GOT3 (cell line): ENCODE measurements at regions not wholly inside any gene's neighbourhood (a gene's known extent, or its start where the extent isn't known, plus 50 kb on each side); places are given as distances from the start of the nearest gene placed in this dataset.

Experiments used
- DNase-seq: peaks from one replicate; lab custom pipeline; 2025; ENCODE audit warnings: mixed read lengths; lab: John Stamatoyannopoulos, UW

DNA sequence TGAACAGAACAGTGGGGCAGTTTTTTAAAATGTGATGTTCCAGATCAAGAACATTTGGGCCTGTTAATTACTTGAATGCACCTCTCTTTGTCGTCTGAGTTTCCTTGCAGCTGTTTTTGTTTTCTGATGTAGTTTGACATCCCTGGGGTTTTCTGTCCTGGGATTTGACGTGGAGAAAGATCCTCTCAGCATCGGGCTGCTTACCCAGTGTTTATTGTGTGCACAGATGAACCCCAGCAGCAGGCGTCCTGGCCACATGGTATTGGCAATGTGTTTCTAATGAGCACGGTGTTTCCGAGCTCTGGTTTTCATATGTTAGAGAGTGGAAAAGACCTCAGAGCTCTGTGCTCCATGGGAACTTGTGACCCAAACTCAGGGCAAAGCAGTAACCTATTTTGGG is 191.1 kb upstream of the IRX3 start:
- no peak for DNase-seq

GRCh38 chr16:54475019-54475601 is 188.5 kb upstream of the IRX3 start:
- no peak for DNase-seq

DNA sequence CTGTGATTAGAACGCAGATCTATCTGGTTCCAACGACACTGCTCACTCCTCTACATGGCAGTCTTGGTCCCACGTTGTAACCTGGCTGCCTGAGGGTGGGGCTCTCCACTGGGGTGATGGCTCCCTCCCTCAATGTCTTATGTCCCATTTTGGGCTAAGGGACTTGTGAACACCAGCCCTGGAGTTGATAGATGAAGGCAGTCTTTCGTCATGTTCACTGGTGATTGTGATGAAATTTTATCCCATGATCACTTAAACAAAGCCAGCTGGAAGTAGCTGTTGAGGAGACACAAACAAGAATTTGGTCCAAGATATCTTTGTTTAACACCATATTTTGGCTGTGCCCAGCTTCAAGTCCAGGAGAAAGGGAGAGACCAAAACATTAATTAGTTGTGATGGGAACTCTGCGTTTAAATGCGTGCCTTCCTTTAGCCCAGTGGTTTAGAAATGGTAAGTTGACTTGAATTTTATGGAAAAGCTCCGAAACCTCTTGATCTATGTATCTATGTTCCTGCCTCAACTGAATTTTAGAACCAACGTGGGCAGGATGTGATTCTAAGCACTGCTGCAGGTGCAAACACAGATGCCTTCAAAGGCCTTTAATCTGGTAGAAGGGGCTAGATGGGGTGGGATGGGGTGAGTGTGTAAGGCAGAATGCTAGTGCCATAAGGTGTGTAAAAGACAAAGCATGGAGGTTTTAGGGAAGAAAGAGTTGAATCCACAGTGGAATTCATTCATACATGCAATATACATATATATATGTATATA is 186.8 kb upstream of the IRX3 start:
- DNase-seq: no peak

DNA sequence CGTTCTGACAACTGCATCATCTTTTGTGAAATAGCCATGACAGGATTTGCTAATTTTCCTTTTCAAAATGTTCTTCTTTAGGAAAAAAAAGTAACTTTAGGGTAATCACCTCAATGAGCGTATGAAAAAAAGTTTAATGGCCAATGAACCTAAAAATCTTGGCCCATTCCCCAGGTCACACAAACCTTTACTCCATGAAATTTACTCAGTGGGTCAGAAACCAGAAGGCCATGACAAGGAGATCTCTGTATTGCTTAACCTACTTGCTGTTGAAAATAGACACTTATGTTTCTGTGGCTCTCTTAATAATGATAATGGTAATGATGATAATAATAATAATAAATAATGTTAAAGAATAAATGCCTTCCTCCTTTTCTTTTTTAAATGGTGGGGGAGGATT is 180.8 kb upstream of the IRX3 start:
- DNase-seq: no peak

DNA sequence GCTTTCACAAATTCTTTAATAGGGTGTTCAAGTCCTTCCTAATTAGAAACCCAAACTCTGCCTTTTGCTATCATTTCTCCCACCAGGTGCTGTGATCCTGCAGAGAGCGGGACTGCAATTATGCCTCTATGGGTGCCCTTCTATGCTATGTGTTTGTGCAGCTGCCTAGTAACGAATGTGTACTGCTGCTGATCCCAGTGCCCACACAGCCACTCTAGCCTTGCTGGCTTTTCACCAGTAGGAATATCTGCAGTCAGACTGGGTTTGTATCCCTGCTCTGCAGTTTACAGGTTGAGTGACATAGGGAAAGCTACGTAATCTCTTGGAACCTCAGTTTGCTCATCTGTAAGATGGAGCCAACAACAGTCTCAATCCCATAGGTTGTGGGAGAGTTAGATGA is 179.6 kb upstream of the IRX3 start:
- DNase-seq: no peak

DNA sequence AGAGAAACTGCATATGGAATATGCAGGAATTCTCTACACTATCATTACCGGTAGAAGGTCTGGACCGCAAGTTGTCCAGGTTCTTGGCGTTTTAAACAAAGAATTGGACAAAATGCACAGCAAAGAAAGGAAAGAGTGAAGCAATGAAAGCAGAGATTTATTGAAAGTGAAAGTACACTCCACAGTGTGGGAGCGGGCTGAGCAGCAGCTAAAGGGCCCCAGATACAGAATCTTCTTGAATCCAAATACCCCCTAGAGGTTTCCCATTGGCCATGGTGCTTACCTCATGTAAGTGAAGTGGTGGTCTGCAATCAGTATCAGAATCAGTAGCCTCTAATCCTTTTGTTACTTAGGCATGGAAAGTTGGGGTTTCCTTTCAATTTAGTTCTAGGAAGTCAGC is 178.5 kb upstream of the IRX3 start:
- no peak for DNase-seq

- DNase-seq: no peak
These were observed 176.2 kb upstream of the IRX3 start for GRCh38 chr16:54462771-54463170.

DNA sequence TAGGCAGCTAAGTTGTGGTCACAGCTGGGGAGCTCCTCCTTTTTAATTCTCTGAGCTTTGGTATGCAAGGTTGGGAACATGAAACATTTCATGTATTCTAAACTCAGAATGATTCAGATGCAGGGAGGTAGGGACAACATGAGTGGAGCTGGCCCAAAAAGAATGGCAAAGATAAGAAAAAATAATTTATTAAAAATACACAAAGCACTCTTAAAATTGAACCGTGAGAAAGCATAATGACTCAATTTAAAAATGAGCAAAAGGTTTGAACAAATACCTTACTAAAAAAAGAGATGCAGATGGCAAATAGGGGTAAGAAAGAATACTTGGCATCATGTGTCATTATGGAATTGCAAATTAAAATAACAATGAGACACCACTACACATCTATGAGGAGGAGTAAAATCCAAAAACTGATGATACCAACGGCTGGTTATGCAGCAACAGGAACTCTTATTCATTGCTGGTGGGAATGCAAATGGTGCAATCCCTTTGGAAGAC is 175.6 kb upstream of the IRX3 start:
- no peak for DNase-seq

- no peak for DNase-seq
These were observed 173.8 kb upstream of the IRX3 start for GRCh38 chr16:54460263-54460860.

GRCh38 chr16:54459509-54460262 is 173.1 kb upstream of the IRX3 start:
- no peak for DNase-seq

GRCh38 chr16:54458923-54459322 is 172.3 kb upstream of the IRX3 start:
- DNase-seq: no peak

- no peak for DNase-seq
These were observed 169.7 kb upstream of the IRX3 start for GRCh38 chr16:54456291-54456690.

DNA sequence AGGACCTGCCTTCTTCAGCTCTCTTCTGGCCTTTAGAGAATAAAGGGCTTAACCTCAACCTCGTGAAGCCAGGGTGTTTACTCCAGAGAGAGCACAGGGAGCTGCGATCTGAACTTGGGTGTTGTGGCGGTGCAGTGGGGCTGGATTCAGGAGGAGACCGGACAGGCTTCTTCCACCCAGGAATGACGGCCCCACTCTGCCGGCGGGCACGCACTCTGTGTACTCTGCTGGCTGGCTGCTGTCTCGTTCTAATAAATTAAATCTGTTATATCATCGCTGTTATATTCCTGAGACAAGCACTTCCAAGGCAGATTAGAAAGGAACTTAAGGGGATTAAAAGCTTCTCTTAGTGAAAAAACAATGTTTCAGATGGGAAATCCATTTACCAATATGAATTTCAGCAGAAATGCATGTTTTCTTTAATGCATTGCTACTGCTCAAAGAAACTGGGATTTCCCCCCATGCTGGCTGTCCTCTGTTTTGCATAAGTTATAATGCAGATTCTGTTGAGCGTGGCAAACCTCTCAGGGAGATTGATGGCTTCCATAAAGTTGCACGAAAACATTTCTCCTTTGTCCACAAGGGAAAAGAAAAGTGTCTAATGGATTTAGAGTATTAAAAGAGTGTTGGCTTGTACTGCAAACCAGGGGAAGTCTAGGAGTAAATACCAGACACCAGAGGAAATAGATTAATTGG is 168.6 kb upstream of the IRX3 start:
- DNase-seq: no peak

GRCh38 chr16:54454616-54455015 is 168.0 kb upstream of the IRX3 start:
- DNase-seq: no peak

DNA sequence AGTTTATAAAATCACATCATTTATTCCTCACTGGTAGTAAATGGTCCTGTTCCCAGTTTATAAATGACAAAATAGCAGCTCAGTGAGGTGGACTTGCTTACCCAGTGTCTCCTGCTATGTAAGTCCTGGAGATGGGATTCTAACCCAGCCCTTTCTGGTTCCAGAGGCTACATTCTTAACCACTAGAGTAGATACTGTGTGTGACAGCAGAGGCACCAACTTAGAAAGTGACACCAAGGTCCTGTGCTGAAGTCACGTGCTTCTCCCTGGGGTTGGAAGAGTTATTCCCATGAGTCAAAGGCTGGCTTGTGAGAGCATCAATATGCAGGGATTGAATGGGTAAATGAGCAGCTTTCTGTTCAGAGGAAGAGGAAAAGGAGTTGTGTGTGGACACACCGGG is 167.3 kb upstream of the IRX3 start:
- no peak for DNase-seq

GRCh38 chr16:54447576-54448440 is 161.2 kb upstream of the IRX3 start:
- DNase-seq: no peak

- DNase-seq: peak; percentile 33
These were observed 160.1 kb upstream of the IRX3 start for GRCh38 chr16:54446639-54447038.

DNA sequence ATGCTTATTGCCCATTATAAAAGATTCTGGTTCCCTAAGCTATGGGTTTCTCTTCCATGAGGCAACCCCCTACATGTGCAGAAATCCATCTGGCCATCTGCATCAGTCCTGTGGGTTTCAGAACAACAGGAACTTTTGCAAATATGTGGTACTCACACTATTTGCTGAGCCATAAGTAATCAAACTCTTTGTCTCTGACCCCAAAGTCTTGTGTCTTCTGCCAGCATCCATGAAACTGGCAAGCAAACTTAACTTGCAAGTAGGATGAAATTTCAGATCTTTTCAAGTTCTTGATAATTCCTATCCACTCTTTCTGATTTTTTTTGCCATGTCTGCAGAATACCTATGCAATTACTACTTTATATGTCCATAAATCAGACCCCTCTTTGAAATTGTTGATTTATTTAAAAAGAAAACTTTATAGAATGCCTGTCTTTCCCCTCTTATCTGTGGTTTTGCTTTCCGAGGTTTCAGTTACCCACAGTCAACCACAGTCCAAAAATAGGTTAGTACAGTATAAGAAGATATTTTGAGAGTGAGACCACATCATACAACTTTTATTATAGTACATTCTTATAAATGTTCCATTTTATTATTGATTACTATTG is 158.4 kb upstream of the IRX3 start:
- DNase-seq: no peak

DNA sequence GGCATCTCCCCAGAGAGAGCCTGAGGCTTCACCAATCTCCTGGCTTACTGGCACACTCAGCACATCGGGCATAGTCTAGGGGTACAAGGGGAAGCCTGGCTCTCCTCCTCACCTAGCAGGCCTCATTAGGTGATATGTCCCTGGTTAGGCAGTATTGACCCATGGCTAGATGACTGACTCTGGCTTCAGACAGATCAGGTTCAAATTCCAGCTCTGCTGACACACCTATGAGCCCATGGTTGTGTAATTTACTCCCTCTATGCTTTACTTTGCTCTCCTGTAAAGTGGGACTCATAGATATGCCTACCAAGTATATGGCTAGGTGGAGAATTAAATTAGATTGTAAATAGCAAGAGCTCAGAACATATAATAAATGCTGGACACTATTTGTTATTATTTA is 157.3 kb upstream of the IRX3 start:
- DNase-seq: no peak

DNA sequence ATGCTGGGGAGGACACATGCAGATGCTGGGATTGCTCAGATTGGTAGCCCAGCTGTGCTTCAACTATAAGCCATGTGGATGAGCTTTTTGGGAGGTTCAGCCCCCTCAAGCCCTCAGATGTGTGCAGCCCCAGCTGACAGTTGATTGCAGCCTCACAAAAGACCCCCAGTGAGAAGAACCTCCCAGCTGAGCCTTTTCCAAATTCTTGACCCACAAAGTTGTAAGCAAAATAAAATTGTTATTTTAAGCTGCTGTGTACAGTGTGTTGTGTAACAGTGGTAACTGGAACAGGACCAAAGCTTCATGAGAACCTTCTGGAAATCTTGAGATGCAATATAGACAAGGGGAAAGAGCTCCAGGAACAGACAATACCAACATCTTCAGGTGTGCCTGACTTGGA is 156.8 kb upstream of the IRX3 start:
- no peak for DNase-seq

DNA sequence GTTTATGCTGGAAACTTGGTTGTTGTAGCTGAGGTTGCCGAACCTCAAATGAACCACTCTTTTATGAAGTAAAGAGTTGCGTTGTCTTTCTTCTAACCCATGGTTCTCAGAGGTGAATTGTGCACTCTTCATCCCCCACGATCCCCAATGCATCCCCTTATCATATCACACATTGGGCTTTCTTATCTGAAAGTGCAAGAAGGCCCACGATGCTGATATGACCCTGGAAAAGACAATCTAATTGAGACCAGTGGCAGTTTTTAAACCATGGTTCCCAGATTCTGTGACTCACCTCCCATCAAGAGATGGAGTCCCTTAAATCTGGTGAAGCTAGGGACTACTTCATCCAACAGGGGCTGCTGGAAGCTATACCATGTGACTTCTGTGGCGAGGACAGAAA is 156.3 kb upstream of the IRX3 start:
- DNase-seq: no peak
